ENCODE measurements at regions not wholly inside any gene's neighbourhood (a gene's known extent, or its start where the extent isn't known, plus 50 kb on each side); places are given as distances from the start of the nearest gene placed in this dataset.

DNA sequence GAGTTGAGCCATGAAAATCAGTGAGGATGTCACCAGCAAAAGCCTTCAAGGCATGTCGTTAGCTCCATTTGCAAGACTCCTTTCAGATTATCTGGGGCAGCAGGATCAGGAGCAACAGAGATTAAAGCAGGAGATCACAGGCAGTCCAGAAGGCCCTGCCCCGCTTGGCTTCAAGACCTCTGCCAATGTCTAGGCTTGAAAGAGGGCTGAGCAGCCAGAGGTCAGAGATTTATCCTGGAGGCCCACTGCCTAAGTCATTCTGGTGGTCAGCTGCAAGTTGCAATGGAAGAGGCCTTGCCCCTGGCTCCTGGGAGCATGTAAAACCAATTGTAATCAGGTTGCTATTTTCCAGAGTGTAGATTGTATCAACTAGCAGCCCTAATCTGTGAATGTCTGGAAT, 416.5 kb downstream of the BCL11A start:
- DNase-seq (ENCODE audit: low spot score in 2 of 2): no peak
- Histone ChIP-seq H3K4me1 (no peaks in the 10 kb centered on the region), H3K9me3 (peaks cover 9 to 16% of the 10 kb centered on the region in 2 donors), H3K4me3 (no peak overlapping the region), H3K36me3 (no peaks in the 10 kb centered on the region), H3K27ac (no peak overlapping the region), H3K27me3 (no peaks in the 10 kb centered on the region)
- TF ChIP-seq POLR2AphosphoS5 (IDR thresholded peaks at IDR 0.05) (no peak), POLR2A (IDR thresholded peaks at IDR 0.05) (no peak)
- TF ChIP-seq, protein P1, sequence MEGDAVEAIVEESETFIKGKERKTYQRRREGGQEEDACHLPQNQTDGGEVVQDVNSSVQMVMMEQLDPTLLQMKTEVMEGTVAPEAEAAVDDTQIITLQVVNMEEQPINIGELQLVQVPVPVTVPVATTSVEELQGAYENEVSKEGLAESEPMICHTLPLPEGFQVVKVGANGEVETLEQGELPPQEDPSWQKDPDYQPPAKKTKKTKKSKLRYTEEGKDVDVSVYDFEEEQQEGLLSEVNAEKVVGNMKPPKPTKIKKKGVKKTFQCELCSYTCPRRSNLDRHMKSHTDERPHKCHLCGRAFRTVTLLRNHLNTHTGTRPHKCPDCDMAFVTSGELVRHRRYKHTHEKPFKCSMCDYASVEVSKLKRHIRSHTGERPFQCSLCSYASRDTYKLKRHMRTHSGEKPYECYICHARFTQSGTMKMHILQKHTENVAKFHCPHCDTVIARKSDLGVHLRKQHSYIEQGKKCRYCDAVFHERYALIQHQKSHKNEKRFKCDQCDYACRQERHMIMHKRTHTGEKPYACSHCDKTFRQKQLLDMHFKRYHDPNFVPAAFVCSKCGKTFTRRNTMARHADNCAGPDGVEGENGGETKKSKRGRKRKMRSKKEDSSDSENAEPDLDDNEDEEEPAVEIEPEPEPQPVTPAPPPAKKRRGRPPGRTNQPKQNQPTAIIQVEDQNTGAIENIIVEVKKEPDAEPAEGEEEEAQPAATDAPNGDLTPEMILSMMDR (IDR thresholded peaks at IDR 0.05): no peak
- intact Hi-C loops (cut with DNase I; ENCODE audit: low total_unique reads): no loop called here

DNA sequence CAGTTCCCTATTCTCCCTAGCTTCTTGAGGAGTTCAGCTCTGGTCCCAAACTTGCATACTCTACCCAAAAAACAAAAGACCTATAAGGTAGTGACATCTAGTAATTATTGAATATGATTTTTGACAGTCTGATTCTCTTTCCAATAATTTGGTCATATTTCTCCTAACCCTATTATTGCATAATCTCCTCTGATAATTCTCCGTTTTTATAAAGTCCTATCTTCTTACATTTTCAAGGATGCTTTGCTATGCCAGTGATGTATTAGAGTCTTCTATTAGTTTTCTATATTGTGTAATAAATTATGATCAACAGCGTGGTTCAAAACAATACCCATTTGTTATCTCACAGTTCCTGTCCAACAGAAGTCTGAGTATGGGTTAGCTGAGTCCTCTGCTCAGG, 426.3 kb downstream of the BCL11A start:
- DNase-seq (ENCODE audit: low spot score in 2 of 2): no peak
- TF ChIP-seq, protein P1 (IDR thresholded peaks at IDR 0.05): no peak
- TF ChIP-seq POLR2AphosphoS5 (IDR thresholded peaks at IDR 0.05): no peak
- no peak for TF ChIP-seq POLR2A (IDR thresholded peaks at IDR 0.05)
- Histone ChIP-seq H3K9me3 (no peaks in the 10 kb centered on the region), H3K27me3 (no peaks in the 10 kb centered on the region), H3K4me1 (no peaks in the 10 kb centered on the region), H3K36me3 (no peaks in the 10 kb centered on the region), H3K4me3 (no peak overlapping the region), H3K27ac (no peak overlapping the region)
- intact Hi-C loops (cut with DNase I; ENCODE audit: low total_unique reads): no loop called here

DNA sequence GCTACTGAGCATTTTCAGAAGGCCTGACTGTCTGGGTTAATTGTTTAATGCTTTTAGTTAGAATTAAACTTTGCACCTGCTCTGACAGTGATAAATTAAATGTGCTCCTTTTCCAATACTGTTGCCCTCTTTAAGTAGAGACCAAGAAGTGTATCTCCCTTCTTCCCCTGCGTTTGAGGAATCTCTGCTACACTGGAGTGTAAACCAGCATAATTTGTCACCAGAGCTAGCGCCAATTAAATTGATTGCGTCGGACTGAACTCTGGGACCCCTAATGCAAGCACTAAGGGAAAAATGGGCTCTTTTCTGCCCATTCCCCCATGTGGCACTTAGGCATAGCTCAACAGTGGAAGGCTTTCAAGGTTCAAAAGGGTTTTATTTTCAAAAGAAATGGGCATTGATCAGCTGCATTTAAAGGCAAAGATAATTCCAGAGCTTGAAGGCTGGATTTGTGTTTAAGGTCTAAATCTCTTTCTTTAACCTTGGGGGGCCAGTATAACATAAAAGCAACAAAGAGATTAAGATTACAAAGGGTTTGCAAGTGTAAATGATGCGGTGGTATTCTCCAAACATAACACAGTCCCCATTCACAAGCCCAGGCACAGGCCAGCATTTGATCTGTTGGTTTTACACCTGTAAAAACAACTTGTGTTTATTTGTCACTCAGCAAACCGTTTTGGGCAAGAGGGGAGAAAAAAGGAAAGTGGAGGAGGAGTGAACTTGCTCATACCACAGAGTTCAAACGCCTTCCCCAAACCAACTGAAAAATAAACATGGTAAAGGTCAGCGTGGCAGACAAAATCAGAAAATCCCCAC, 427.6 kb downstream of the BCL11A start:
- Histone ChIP-seq H3K27me3 (no peaks in the 10 kb centered on the region), H3K9me3 (no peaks in the 10 kb centered on the region), H3K4me1 (no peaks in the 10 kb centered on the region), H3K4me3 (no peak overlapping the region), H3K27ac (no peak overlapping the region), H3K36me3 (no peaks in the 10 kb centered on the region)
- no peak for DNase-seq (ENCODE audit: low spot score in 2 of 2)
- no peak for TF ChIP-seq POLR2A (IDR thresholded peaks at IDR 0.05)
- TF ChIP-seq, protein P1 (IDR thresholded peaks at IDR 0.05): no peak
- intact Hi-C loops (cut with DNase I; ENCODE audit: low total_unique reads): no loop called here

DNA sequence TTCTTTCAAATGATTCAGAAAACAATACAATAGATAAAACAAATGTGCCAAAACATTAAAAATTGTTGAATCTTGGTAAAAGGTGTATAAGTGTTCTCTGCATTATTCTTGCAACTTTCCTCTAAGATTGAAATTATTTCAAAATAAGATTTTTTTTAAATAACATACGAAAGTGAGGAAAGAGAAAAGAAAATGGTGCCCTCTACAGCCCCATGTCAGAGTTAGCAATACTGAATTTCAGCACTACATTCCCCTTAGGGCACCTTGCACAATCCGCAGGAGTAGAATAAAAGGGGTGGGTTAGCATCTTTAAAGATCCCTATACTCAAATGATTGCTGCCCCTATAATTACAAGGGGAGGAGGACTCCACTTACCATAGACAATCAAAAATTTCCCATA, 433.7 kb downstream of the BCL11A start:
- H3K27me3 ChIP-seq: no peaks in the 10 kb centered on the region
- no peak overlapping the region for H3K27ac ChIP-seq
- no peaks in the 10 kb centered on the region for H3K4me1 ChIP-seq
- TF ChIP-seq, protein P1 (IDR thresholded peaks at IDR 0.05): no peak
- TF ChIP-seq POLR2A (IDR thresholded peaks at IDR 0.05): no peak
- H3K36me3 ChIP-seq: no peaks in the 10 kb centered on the region
- intact Hi-C loops (cut with DNase I; ENCODE audit: low total_unique reads): no loop called here
- DNase-seq (ENCODE audit: low spot score in 2 of 2): no peak
- no peak overlapping the region for H3K4me3 ChIP-seq
- peaks cover 0 to 12% of the 10 kb centered on the region in 2 donors for H3K9me3 ChIP-seq

DNA sequence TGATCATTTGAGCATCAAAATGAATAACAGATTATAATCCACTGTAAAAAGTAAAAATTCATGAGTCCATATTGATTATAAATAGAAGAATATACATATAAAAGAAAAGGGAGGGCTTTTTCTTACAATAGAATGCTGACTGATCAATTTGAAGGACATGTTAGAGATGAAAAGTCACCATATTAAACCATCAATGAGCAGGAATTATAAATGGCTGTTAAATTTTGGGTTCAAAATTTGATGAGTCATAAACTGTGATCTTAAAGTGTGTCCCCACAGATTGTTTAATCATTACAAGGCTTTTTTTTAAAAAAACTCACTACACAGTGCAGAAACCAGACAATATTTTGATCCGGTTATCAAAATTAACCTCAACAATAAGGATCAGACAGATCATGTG, 434.5 kb downstream of the BCL11A start:
- TF ChIP-seq POLR2A (IDR thresholded peaks at IDR 0.05): no peak
- TF ChIP-seq POLR2AphosphoS5 (IDR thresholded peaks at IDR 0.05): no peak
- TF ChIP-seq, protein P1 (IDR thresholded peaks at IDR 0.05): no peak
- intact Hi-C loops (cut with DNase I; ENCODE audit: low total_unique reads): no loop called here
- Histone ChIP-seq H3K4me1 (no peaks in the 10 kb centered on the region), H3K36me3 (no peaks in the 10 kb centered on the region), H3K27ac (no peak overlapping the region), H3K27me3 (no peaks in the 10 kb centered on the region), H3K9me3 (peaks cover 0 to 12% of the 10 kb centered on the region in 2 donors), H3K4me3 (no peak overlapping the region)
- no peak for DNase-seq (ENCODE audit: low spot score in 2 of 2)
